HepG2 (cell line): ENCODE measurements at regions not wholly inside any gene's neighbourhood (a gene's known extent, or its start where the extent isn't known, plus 50 kb on each side); places are given as distances from the start of the nearest gene placed in this dataset.

Experiments
- CTCF ChIP-seq: sonication (generic); formaldehyde crosslinking; IDR thresholded peaks from 2 replicates; pipeline ENCODE4 v1.5.0; 2020; ENCODE audit warnings: mild to moderate bottlenecking, missing genetic modification reagents, moderate library complexity
- ELF4 ChIP-seq: sonication (generic); formaldehyde crosslinking; IDR thresholded peaks from 2 replicates; pipeline ENCODE4 v1.5.0; 2020; ENCODE audit warnings: missing genetic modification reagents, mild to moderate bottlenecking, moderate library complexity, borderline replicate concordance
- EZH2 ChIP-seq: conservative IDR thresholded peaks from 2 replicates; pipeline ENCODE4 v1.6.1; 2012; ENCODE audit warnings: mild to moderate bottlenecking, low read depth, low read length, moderate library complexity
- FOXM1 ChIP-seq: sonication (generic); formaldehyde crosslinking; IDR thresholded peaks from 2 replicates; pipeline ENCODE4 v1.5.0; 2020; ENCODE audit warnings: missing genetic modification reagents
- HNRNPUL1 ChIP-seq: fragments of 200-400 bp; formaldehyde crosslinking; IDR thresholded peaks from 2 replicates; pipeline ENCODE4 v1.6.1; 2017; ENCODE audit warnings: low read depth, mild to moderate bottlenecking, low read length, moderate library complexity
- POLR2A ChIP-seq, 2 experiments: IDR thresholded peaks; 2 replicates each; pipeline ENCODE4 v1.6.1; 2011; ENCODE audit warnings: low read depth in 2 of 2, low read length in 2 of 2, mild to moderate bottlenecking in 1 of 2, moderate library complexity in 1 of 2; ENCODE audit not compliant: insufficient read depth in 1 of 2
- POLR2AphosphoS2 ChIP-seq: IDR thresholded peaks from 2 replicates; pipeline ENCODE4 v1.6.1; 2011; ENCODE audit warnings: low read depth, low read length, improper control_type of control experiment

GRCh38 chr9:16100537-16101091 is 547.8 kb downstream of the CCDC171 start:
- no peak for TF ChIP-seq CTCF (CRISPR knock-in tag)
- no peak for TF ChIP-seq EZH2
- TF ChIP-seq FOXM1 (CRISPR knock-in tag) = no peak
- TF ChIP-seq POLR2A (IDR thresholded peaks at IDR 0.05; ENCODE audit: insufficient read depth in 1 of 2, low read depth in 2 of 2, low read length in 2 of 2) = no peak
- no peak for TF ChIP-seq HNRNPUL1
- TF ChIP-seq ELF4 (CRISPR knock-in tag) = no peak
- no peak for TF ChIP-seq POLR2AphosphoS2
